ENCODE measurements at regions not wholly inside any gene's neighbourhood (a gene's known extent, or its start where the extent isn't known, plus 50 kb on each side); places are given as distances from the start of the nearest gene placed in this dataset.
A peak's percentile ranks its signal among the peaks of the same experiment; 100 is the strongest.

DNA sequence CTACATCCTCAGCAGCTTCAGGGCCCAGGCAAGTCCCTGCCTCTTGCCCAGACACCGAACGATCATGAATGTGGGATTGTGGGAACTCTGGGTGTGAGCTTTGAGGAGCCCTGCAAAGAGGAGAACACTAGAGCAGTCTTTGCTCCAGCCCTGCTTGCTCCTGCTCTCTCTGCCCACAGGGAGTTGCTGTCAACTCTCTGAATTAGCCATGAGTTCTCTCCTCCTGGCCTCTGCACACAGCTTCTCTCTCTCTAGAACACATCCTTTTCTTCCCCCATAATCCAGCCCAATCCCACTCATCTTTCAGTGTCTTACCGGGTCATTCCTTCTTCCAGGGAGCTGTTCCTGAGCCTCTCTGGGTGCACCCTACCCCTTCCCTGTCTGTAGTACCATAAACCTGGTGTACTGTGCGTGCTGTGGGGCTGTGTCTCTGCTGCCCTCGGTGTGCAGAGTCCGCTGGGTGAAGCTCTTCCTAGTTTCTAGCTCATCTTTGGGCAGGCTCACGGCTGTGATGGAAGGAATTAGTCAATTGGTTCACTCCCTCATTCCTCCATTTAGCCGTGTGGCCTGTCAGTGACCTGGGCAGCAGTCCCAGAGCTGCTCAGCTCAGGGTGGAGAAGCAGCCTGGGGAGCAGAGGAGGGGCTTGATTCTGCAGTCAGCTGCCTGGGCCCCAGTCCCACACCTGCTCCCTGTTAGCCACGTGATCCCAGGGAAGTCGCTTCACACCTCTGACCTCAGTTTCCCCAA lies 132.9 kb upstream of the HDAC4 start:
- TF ChIP-seq POLR2A (IDR thresholded peaks at IDR 0.05): no peak
- TF ChIP-seq CTCF (IDR thresholded peaks at IDR 0.05): no peak
- Histone ChIP-seq H3K4me3 (no peak overlapping the region), H3K4me1 (peaks cover 5% of the 10 kb centered on the region), H3K36me3 (ENCODE audit: low read depth, missing control alignments) (no peaks in the 10 kb centered on the region), H3K27ac (no peak overlapping the region), H3K9me3 (no peaks in the 10 kb centered on the region), H3K27me3 (no peaks in the 10 kb centered on the region)
- intact Hi-C loops (cut with DNase I; ENCODE audit: low total_unique reads): no loop called here
- peak; percentile 73 for DNase-seq
- 62 to 66% methylated on average over 10 of the region's 10 CpGs for WGBS, 2 donors

DNA sequence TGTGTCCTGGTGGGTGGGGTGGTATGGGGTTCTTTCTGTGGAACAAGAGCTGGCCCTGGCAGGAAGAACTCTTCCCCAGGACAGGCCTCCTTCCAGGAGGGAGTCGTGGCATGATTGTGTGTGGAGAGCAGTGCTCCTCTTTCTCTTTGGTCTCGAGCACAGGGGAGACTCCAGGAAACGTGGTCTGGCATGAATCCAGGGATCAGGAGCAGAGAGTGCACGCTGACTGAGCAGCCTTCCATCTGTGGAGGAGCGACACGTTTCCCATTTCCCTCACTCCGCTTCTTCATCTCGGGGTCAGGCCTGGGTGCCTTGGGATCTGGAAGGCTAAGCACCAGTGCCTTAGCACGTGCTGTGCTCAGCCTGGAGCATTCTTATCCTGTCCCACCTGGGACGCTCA lies 132.0 kb upstream of the HDAC4 start:
- Histone ChIP-seq H3K9me3 (no peaks in the 10 kb centered on the region), H3K27me3 (no peaks in the 10 kb centered on the region), H3K36me3 (ENCODE audit: low read depth, missing control alignments) (no peaks in the 10 kb centered on the region), H3K4me3 (no peak overlapping the region), H3K27ac (no peak overlapping the region), H3K4me1 (peaks cover 5% of the 10 kb centered on the region)
- intact Hi-C loops (cut with DNase I; ENCODE audit: low total_unique reads): no loop called here
- DNase-seq: no peak
- TF ChIP-seq CTCF (IDR thresholded peaks at IDR 0.05): no peak
- TF ChIP-seq POLR2A (IDR thresholded peaks at IDR 0.05): no peak
- WGBS, 2 donors: 45 to 88% methylated on average over 2 to 10 of the region's 10 CpGs

GRCh38 chr2:239532250-239532649 lies 131.4 kb upstream of the HDAC4 start:
- no peaks in the 10 kb centered on the region for H3K9me3 ChIP-seq
- H3K4me3 ChIP-seq: no peak overlapping the region
- 52 to 60% methylated on average over 5 to 19 of the region's 19 CpGs for WGBS, 2 donors
- H3K36me3 ChIP-seq (ENCODE audit: low read depth, missing control alignments): no peaks in the 10 kb centered on the region
- no peak overlapping the region for H3K27ac ChIP-seq
- no peaks in the 10 kb centered on the region for H3K27me3 ChIP-seq
- intact Hi-C loops (cut with DNase I; ENCODE audit: low total_unique reads): no loop called here
- H3K4me1 ChIP-seq: peaks cover 5% of the 10 kb centered on the region
- DNase-seq: no peak
- TF ChIP-seq CTCF (IDR thresholded peaks at IDR 0.05) (no peak), POLR2A (IDR thresholded peaks at IDR 0.05) (no peak)

GRCh38 chr2:239531456-239532241 lies 130.8 kb upstream of the HDAC4 start:
- DNase-seq: peak; percentile 46
- TF ChIP-seq CTCF (IDR thresholded peaks at IDR 0.05) (no peak), POLR2A (IDR thresholded peaks at IDR 0.05) (no peak)
- no peak overlapping the region for H3K27ac ChIP-seq
- no peaks in the 10 kb centered on the region for H3K27me3 ChIP-seq
- intact Hi-C loops (cut with DNase I; ENCODE audit: low total_unique reads): no loop called here
- whole genome bisulfite sequencing, 2 donors: 42 to 57% methylated on average over 18 of the region's 18 CpGs
- H3K9me3 ChIP-seq: no peaks in the 10 kb centered on the region
- H3K4me1 ChIP-seq: peaks cover 5% of the 10 kb centered on the region
- H3K36me3 ChIP-seq (ENCODE audit: low read depth, missing control alignments): no peaks in the 10 kb centered on the region
- no peak overlapping the region for H3K4me3 ChIP-seq

Data from testis (tissue), 2 donors.